GM19467 (cell line): ENCODE measurements at regions not wholly inside any gene's neighbourhood (a gene's known extent, or its start where the extent isn't known, plus 50 kb on each side); places are given as distances from the start of the nearest gene placed in this dataset.

Experiments used
- ATAC-seq: cut with Tn5 transposase; IDR thresholded peaks from one replicate; pipeline ENCODE4 v1.9.1; 2021; ENCODE audit warnings: mild to moderate bottlenecking, moderate library complexity; ENCODE audit not compliant: unreplicated experiment

GRCh38 chr10:83037653-83038052, 1101.7 kb upstream of the GHITM start:
- ATAC-seq: no peak

GRCh38 chr10:83038631-83039030, 1100.7 kb upstream of the GHITM start:
- ATAC-seq: no peak

GRCh38 chr10:83045731-83046130, 1093.6 kb upstream of the GHITM start:
- ATAC-seq: no peak

- ATAC-seq: no peak
Observed at GRCh38 chr10:83050815-83051214, 1088.5 kb upstream of the GHITM start.

GRCh38 chr10:83062871-83063270, 1076.4 kb upstream of the GHITM start:
- ATAC-seq: no peak

GRCh38 chr10:83073472-83073871, 1065.8 kb upstream of the GHITM start:
- ATAC-seq: no peak

GRCh38 chr10:83075016-83075814, 1064.1 kb upstream of the GHITM start:
- ATAC-seq: no peak

- no peak for ATAC-seq
Observed at GRCh38 chr10:83075815-83076355, 1063.4 kb upstream of the GHITM start.

GRCh38 chr10:83076443-83076842, 1062.9 kb upstream of the GHITM start:
- ATAC-seq: no peak

GRCh38 chr10:83078160-83078559, 1061.1 kb upstream of the GHITM start:
- no peak for ATAC-seq

GRCh38 chr10:83078645-83079044, 1060.7 kb upstream of the GHITM start:
- ATAC-seq: no peak

- ATAC-seq: no peak
Observed at GRCh38 chr10:83083831-83084230, 1055.5 kb upstream of the GHITM start.

- no peak for ATAC-seq
Observed at GRCh38 chr10:83089335-83089734, 1050.0 kb upstream of the GHITM start.

- ATAC-seq: no peak
Observed at GRCh38 chr10:83104616-83105015, 1034.7 kb upstream of the GHITM start.

- ATAC-seq: no peak
Observed at GRCh38 chr10:83108565-83109333, 1030.6 kb upstream of the GHITM start.

- ATAC-seq: no peak
Observed at GRCh38 chr10:83119346-83119745, 1020.0 kb upstream of the GHITM start.

GRCh38 chr10:83122336-83122735, 1017.0 kb upstream of the GHITM start:
- ATAC-seq: no peak

- ATAC-seq: no peak
Observed at GRCh38 chr10:83127942-83128575, 1011.2 kb upstream of the GHITM start.

GRCh38 chr10:83140811-83141210, 998.5 kb upstream of the GHITM start:
- ATAC-seq: no peak

- no peak for ATAC-seq
Observed at GRCh38 chr10:83142074-83142563, 997.2 kb upstream of the GHITM start.

- ATAC-seq: no peak
Observed at GRCh38 chr10:83144461-83144860, 994.8 kb upstream of the GHITM start.
